B cell (primary cell): ENCODE measurements at regions not wholly inside any gene's neighbourhood (a gene's known extent, or its start where the extent isn't known, plus 50 kb on each side); places are given as distances from the start of the nearest gene placed in this dataset.

Experiments
- ATAC-seq: fragments of 200-7000 bp; cut with Tn5 transposase; one replicate; pipeline ENCODE4 v1.10.0; 2021; ENCODE audit warnings: low read depth, mild to moderate bottlenecking, moderate number of reproducible peaks, moderate library complexity
- CTCF ChIA-PET: fragments of 350-600 bp; sonication (Branson Sonifier 250); formaldehyde crosslinking; loops from one replicate; lab custom pipeline; 2021; ENCODE audit warnings: antibody characterized with exemption, inconsistent platforms; lab: Charles Lee
- POLR2A ChIA-PET: fragments of 350-600 bp; sonication (Branson Sonifier 250); formaldehyde crosslinking; loops from one replicate; lab custom pipeline; 2021; ENCODE audit warnings: antibody characterized with exemption; lab: Charles Lee
- DNase-seq: peaks from one replicate; pipeline ENCODE4 v3.0.0; 2013
- H2AFZ ChIP-seq: 2 replicates; pipeline ENCODE4 v1.6.1; 2012; ENCODE audit warnings: mild to moderate bottlenecking, low read depth, low read length; ENCODE audit not compliant: insufficient read depth, poor library complexity, severe bottlenecking
- H3K27ac ChIP-seq, 2 donors: 1 replicate in 1 of 2; 2 replicates in 1 of 2; pipeline ENCODE4 v1.5.1; 2012 to 2013; ENCODE audit warnings: low read length in 2 of 2, mild to moderate bottlenecking in 2 of 2, moderate library complexity in 1 of 2
- H3K27me3 ChIP-seq, 4 experiments: fragments of 200-600 bp in 1 of 4; sonication (generic) in 1 of 4; replicated peaks in 1 of 4; 1 replicate in 2 of 4; 2 replicates in 2 of 4; pipeline versions ENCODE4 v1.6.1 to v1.7.0; 2013 to 2016; ENCODE audit warnings: low read length in 3 of 4, mild to moderate bottlenecking in 2 of 4, mixed read lengths in 1 of 4, moderate library complexity in 1 of 4; ENCODE audit not compliant: insufficient read depth in 4 of 4, control insufficient read depth in 3 of 4; ENCODE audit errors: control extremely low read depth in 1 of 4
- H3K36me3 ChIP-seq, 2 experiments: replicated peaks in 1 of 2; 1 replicate in 1 of 2; 2 replicates in 1 of 2; pipeline versions ENCODE4 v1.6.1 to v1.7.1; 2013; ENCODE audit warnings: low read length in 1 of 2; ENCODE audit not compliant: insufficient read depth in 2 of 2, control insufficient read depth in 1 of 2; ENCODE audit errors: control extremely low read depth in 1 of 2, extremely low read depth in 1 of 2
- H3K4me1 ChIP-seq, 2 donors: fragments of 200-600 bp in 1 of 2; sonication (generic) in 1 of 2; 1 replicate in 1 of 2; 2 replicates in 1 of 2; pipeline versions ENCODE4 v1.5.1 to v1.6.1; 2013 to 2017; ENCODE audit warnings: low read length in 2 of 2; ENCODE audit not compliant: control insufficient read depth in 2 of 2, insufficient read depth in 2 of 2
- H3K4me2 ChIP-seq: replicated peaks from 2 replicates; pipeline ENCODE3; 2012; ENCODE audit warnings: mild to moderate bottlenecking, low read depth, low read length; ENCODE audit not compliant: poor library complexity, severe bottlenecking
- H3K4me3 ChIP-seq, 5 experiments: fragments of 200-600 bp in 1 of 5; sonication (generic) in 1 of 5; 1 replicate in 3 of 5; 2 replicates in 2 of 5; pipeline versions ENCODE4 v1.5.1 to v1.7.0; 2011 to 2016; ENCODE audit warnings: low read length in 4 of 5, mild to moderate bottlenecking in 4 of 5, low read depth in 2 of 5, control low read depth in 1 of 5, moderate library complexity in 1 of 5; ENCODE audit not compliant: insufficient read depth in 1 of 5; ENCODE audit errors: control extremely low read depth in 1 of 5, extremely low read depth in 1 of 5
- H3K79me2 ChIP-seq: fragments of 200-600 bp; sonication (generic); one replicate; pipeline ENCODE4 v1.6.0; 2016; ENCODE audit warnings: low read length; ENCODE audit not compliant: control insufficient read depth, insufficient read depth
- H3K9ac ChIP-seq: fragments of 200-600 bp; sonication (generic); 2 replicates; pipeline ENCODE4 v1.6.1; 2017; ENCODE audit warnings: mild to moderate bottlenecking, low read length, moderate library complexity
- H3K9me3 ChIP-seq, 3 donors: one replicate each; pipeline versions ENCODE4 v1.6.1 to v1.7.1; 2013; ENCODE audit warnings: low read length in 2 of 3; ENCODE audit not compliant: control insufficient read depth in 2 of 3, insufficient read depth in 1 of 3; ENCODE audit errors: control extremely low read depth in 1 of 3
- H4K20me1 ChIP-seq: 2 replicates; pipeline ENCODE4 v1.6.0; 2012; ENCODE audit warnings: mild to moderate bottlenecking, low read length; ENCODE audit not compliant: insufficient read depth, control insufficient read depth, poor library complexity, severe bottlenecking
- H3K27ac Mint-ChIP-seq: one replicate; pipeline ENCODE4 v1.8.0; 2021; ENCODE audit warnings: mixed read lengths
- H3K27me3 Mint-ChIP-seq: one replicate; pipeline ENCODE4 v1.8.0; 2021; ENCODE audit warnings: mixed read lengths
- H3K4me1 Mint-ChIP-seq: one replicate; pipeline ENCODE4 v1.8.0; 2021; ENCODE audit warnings: mixed read lengths
- H3K4me3 Mint-ChIP-seq: one replicate; pipeline ENCODE4 v1.8.0; 2021; ENCODE audit warnings: mixed read lengths
- H3K9me3 Mint-ChIP-seq: one replicate; pipeline ENCODE4 v1.8.0; 2022; ENCODE audit warnings: mixed read lengths; ENCODE audit not compliant: insufficient read depth
- CTCF ChIP-seq: fragments of 200-600 bp; IDR thresholded peaks from one replicate; pipeline ENCODE4 v1.8.0; 2022; ENCODE audit warnings: antibody characterized with exemption, mild to moderate bottlenecking
- EZH2 ChIP-seq: IDR thresholded peaks from 2 replicates; pipeline ENCODE4 v1.6.1; 2012; ENCODE audit warnings: borderline replicate concordance, low read depth, mild to moderate bottlenecking, moderate library complexity, low read length; ENCODE audit not compliant: insufficient read depth, poor library complexity, severe bottlenecking
- WGBS: methylation state at CpG from one replicate; pipeline ENCODE4 v1.1.5; 2013; ENCODE audit warnings: missing lambda C conversion rate; ENCODE audit not compliant: insufficient coverage; 5-methylcytosine and 5-hydroxymethylcytosine counted together
- intact Hi-C: fragments of 100-400 bp; cut with micrococcal nuclease; formaldehyde crosslinking; loops from one replicate; pipeline ENCODE4 v1.10.0; 2022

- TF ChIP-seq CTCF (no peak), EZH2 (no peak)
- H3K36me3 ChIP-seq: no peaks in the 10 kb centered on the region
- H3K27ac ChIP-seq: no peak overlapping the region
- no peaks in the 10 kb centered on the region for H3K79me2 ChIP-seq
- DNase-seq: no peak
- Mint-ChIP-seq H3K4me3 (no peak overlapping the region), H3K27me3 (no peaks in the 10 kb centered on the region), H3K9me3 (no peaks in the 10 kb centered on the region), H3K4me1 (no peaks in the 10 kb centered on the region), H3K27ac (no peak overlapping the region)
- H3K9ac ChIP-seq: no peak overlapping the region
- no peaks in the 10 kb centered on the region for H3K4me1 ChIP-seq
- no peaks in the 10 kb centered on the region for H3K27me3 ChIP-seq
- no peak overlapping the region for H3K4me3 ChIP-seq
- H3K4me2 ChIP-seq: no peak overlapping the region
- ATAC-seq: no peak
- intact Hi-C loops: no loop called here
- CTCF ChIA-PET: no interaction called here
- H4K20me1 ChIP-seq: no peaks in the 10 kb centered on the region
- POLR2A ChIA-PET: no interaction called here
- H3K9me3 ChIP-seq: no peaks in the 10 kb centered on the region
- no peak overlapping the region for H2AFZ ChIP-seq
Measured at GRCh38 chr3:104763007-104763406, 603.7 kb upstream of the ALCAM start.

DNA sequence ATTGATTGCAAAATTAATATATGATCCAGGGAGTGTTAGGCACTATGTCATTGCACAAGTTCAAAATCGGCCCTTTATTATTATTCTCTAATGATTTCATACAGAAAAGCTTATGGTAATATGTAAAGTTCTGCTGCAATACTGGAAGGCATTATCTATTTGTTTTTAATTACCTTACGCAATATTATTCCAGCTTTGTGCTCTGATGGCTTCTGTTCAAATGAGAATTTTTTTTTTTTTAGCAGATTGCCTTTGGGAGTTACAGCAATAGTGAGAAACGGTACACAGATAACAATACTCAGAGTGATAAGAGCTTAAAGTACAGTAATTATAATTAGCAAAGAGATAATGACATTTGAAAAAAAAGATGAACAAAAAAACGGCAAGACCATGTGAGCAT is 602.2 kb upstream of the ALCAM start:
- DNase-seq: no peak
- H3K9ac ChIP-seq: no peak overlapping the region
- H3K27ac Mint-ChIP-seq: no peak overlapping the region
- POLR2A ChIA-PET: no interaction called here
- no peaks in the 10 kb centered on the region for H3K4me1 Mint-ChIP-seq
- H3K79me2 ChIP-seq: no peaks in the 10 kb centered on the region
- H4K20me1 ChIP-seq: no peaks in the 10 kb centered on the region
- H3K9me3 ChIP-seq: no peaks in the 10 kb centered on the region
- no peak overlapping the region for H3K4me2 ChIP-seq
- no peaks in the 10 kb centered on the region for H3K36me3 ChIP-seq
- no peaks in the 10 kb centered on the region for H3K9me3 Mint-ChIP-seq
- ATAC-seq: no peak
- H3K27ac ChIP-seq: no peak overlapping the region
- no peaks in the 10 kb centered on the region for H3K27me3 ChIP-seq
- H3K27me3 Mint-ChIP-seq: no peaks in the 10 kb centered on the region
- CTCF ChIA-PET: no interaction called here
- TF ChIP-seq CTCF: no peak
- no peak for TF ChIP-seq EZH2
- intact Hi-C loops: no loop called here
- no peak overlapping the region for H2AFZ ChIP-seq
- H3K4me3 Mint-ChIP-seq: no peak overlapping the region
- H3K4me1 ChIP-seq: no peaks in the 10 kb centered on the region
- H3K4me3 ChIP-seq: no peak overlapping the region
- no CpG with 5 or more reads among the region's 4 CpGs for WGBS
